Mesodermal cell (in vitro differentiated cells): ENCODE measurements at regions not wholly inside any gene's neighbourhood (a gene's known extent, or its start where the extent isn't known, plus 50 kb on each side); places are given as distances from the start of the nearest gene placed in this dataset.
"Not testable (repeated sequence)": the region's sequence is repeated elsewhere in the genome, so short reads cannot be mapped to it uniquely, and the experiment has no call there.

ENCODE experiments used
- H3K27ac ChIP-seq: 2 replicates; pipeline ENCODE4 v1.7.0; 2013; ENCODE audit warnings: mild to moderate bottlenecking, low read depth, low read length, moderate library complexity; ENCODE audit not compliant: severe bottlenecking
- H3K36me3 ChIP-seq: 2 replicates; pipeline ENCODE4 v1.7.1; 2013; ENCODE audit warnings: mild to moderate bottlenecking, low read length, moderate library complexity; ENCODE audit not compliant: control insufficient read depth, insufficient read depth
- H3K4me1 ChIP-seq: one replicate; pipeline ENCODE4 v1.7.1; 2013; ENCODE audit warnings: mild to moderate bottlenecking, low read length; ENCODE audit not compliant: insufficient read depth, control insufficient read depth, poor library complexity, severe bottlenecking
- H3K4me3 ChIP-seq: 2 replicates; pipeline ENCODE4 v1.7.0; 2013; ENCODE audit warnings: low read length, control low read depth, mild to moderate bottlenecking; ENCODE audit not compliant: insufficient read depth, poor library complexity, severe bottlenecking; ENCODE audit errors: extremely low read depth
- H3K9me3 ChIP-seq: 2 replicates; pipeline ENCODE4 v1.7.1; 2013; ENCODE audit warnings: mild to moderate bottlenecking, low read length, moderate library complexity; ENCODE audit not compliant: control insufficient read depth
- WGBS, 2 experiments: methylation state at CpG; one replicate each; pipeline ENCODE4 v1.1.5; 2013; ENCODE audit warnings: missing lambda C conversion rate in 2 of 2; ENCODE audit not compliant: insufficient coverage in 2 of 2; 5-methylcytosine and 5-hydroxymethylcytosine counted together

DNA sequence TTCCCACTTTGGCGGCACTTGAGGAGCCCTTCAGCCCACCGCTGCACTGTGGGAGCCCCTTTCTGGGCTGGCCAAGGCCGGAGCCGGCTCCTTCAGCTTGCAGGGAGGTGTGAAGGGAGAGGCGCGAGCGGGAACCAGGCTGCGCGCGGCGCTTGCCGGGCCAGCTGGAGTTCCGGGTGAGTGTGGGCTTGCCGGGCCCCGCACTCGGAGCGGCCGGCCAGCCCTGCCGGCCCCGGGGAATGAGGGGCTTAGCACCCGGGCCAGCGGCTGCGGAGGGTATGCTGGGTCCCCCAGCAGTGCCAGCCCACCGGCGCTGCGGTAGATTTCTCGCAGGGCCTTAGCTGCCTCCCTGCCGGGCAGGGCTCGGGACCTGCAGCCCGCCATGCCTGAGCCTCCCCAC is 60.2 kb upstream of the GJB6 start:
- not testable (repeated sequence) for H3K9me3 ChIP-seq, H3K4me3 ChIP-seq, H3K4me1 ChIP-seq, H3K27ac ChIP-seq, H3K36me3 ChIP-seq
- 96 to 100% methylated on average over 13 to 17 of the region's 30 CpGs for WGBS, 2 experiments

DNA sequence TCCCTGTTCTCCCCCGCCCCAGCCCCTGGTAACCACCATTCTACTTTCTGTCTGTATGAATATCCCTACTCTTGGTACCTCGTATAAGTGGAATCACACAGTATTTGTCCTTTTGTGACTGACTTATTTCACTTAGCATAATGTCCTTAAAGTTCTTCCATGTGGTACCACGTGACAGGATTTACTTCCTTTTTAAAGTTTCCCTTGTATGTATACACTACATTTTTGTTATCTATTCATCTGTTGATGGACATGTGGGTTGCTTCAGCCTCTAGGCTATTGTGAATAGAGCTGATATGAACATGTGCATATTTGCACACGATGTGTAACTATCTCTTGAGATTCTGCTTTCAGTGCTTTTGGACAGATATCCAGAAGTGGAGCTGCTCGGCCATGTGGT is 59.6 kb upstream of the GJB6 start:
- H3K27ac ChIP-seq, result no peak overlapping the region
- 91% methylated on average over 3 to 4 of the region's 5 CpGs for WGBS, 2 experiments
- H3K36me3 ChIP-seq, result no peaks in the 10 kb centered on the region
- no peak overlapping the region for H3K4me3 ChIP-seq
- H3K4me1 ChIP-seq, result no peaks in the 10 kb centered on the region
- H3K9me3 ChIP-seq, result peaks cover under 1% of the 10 kb centered on the region

DNA sequence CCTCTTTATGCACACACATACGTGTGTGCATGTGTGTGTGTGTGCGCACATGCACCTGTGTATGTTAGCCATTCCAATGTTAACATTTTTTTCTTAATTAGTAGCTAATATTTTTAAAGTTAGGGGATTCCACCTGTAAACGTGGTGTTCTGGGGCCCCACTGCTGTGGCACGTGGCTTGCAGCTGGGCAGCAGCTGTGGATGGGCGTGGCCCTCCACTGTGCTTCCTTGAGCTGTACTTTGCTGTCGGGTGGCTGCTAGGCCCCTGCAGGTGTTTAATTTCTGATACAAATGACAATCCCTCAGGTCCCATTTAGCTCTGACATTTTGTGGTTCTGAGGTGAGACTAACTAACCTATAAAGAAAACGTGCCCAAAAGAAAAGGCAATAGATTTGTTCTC is 58.9 kb upstream of the GJB6 start:
- Histone ChIP-seq H3K27ac (no peak overlapping the region), H3K4me3 (no peak overlapping the region), H3K4me1 (no peaks in the 10 kb centered on the region), H3K36me3 (no peaks in the 10 kb centered on the region), H3K9me3 (peaks cover 7% of the 10 kb centered on the region)
- WGBS, 2 experiments, result 90 to 94% methylated on average over 2 to 3 of the region's 7 CpGs

DNA sequence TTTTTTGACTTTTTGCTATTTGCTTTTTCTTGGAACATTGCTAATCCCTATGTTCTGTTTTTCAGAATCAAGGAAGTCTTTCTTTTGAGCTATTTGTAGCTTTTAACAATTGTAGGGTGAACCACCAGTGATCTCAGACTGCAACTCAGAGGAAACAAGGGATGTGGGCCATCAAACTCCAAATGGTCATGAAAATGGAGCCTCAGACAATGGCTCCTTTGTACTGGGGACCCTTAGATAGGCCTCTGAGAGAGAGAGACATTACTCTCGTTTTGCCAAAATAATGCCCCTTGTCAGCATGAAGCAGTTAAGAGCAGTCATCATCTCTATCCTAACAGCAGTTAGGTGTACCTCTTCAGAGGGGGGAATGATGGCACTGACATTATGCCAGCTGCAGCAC is 56.4 kb upstream of the GJB6 start:
- Histone ChIP-seq H3K27ac (no peak overlapping the region), H3K36me3 (no peaks in the 10 kb centered on the region), H3K4me1 (no peaks in the 10 kb centered on the region), H3K9me3 (peaks cover 31% of the 10 kb centered on the region), H3K4me3 (no peak overlapping the region)
- WGBS, 2 experiments, result 57 to 60% methylated on average over 1 of the region's 1 CpG

DNA sequence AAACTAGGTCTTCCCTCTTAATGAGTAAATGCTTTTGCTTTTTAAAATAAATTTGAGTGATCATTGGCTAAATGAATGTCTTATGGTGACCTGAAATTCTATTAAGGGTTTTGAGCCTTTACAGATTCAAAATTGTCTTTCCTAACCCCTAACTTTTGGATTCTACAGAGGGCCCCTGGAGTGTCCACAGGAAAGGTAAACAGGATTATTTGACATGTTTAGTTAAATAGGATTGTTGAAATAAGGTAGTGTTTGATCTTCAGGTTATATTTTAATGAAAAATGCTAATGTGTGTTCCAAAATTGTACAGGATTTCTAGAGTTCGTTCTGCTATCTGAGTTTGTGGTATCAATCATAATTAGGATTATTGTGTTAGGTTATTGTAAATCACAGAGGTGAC is 55.9 kb upstream of the GJB6 start:
- 58 to 75% methylated on average over 1 of the region's 1 CpG for WGBS, 2 experiments
- H3K4me1 ChIP-seq, result no peaks in the 10 kb centered on the region
- no peaks in the 10 kb centered on the region for H3K36me3 ChIP-seq
- H3K4me3 ChIP-seq, result no peak overlapping the region
- H3K27ac ChIP-seq, result no peak overlapping the region
- H3K9me3 ChIP-seq, result peaks cover 33% of the 10 kb centered on the region

DNA sequence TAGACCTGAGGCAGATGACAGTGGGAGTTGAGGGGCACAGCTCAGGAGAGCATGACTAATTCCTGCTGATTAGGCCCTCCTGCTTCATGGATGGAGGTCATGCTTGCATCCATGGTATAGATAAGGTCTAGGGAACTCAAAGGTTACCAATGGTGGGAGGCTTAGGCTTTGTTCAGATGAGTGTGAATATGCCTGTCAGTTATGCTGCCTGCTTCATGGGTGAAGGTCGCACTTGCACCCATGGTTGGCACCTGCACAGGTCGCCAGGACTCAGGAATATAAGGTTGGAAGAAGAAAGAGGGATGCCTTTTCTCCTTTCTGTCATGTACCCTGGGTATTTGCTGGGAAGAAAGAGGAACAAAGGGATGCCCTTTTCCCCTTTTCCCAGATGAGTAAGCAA is 53.4 kb upstream of the GJB6 start:
- Histone ChIP-seq H3K27ac (no peak overlapping the region), H3K9me3 (peaks cover 37% of the 10 kb centered on the region), H3K4me3 (no peak overlapping the region), H3K4me1 (no peaks in the 10 kb centered on the region), H3K36me3 (no peaks in the 10 kb centered on the region)
- WGBS, 2 experiments, result 80 to 100% methylated on average over 1 to 2 of the region's 2 CpGs
